Transverse colon (tissue), 4 donors: ENCODE measurements at regions not wholly inside any gene's neighbourhood (a gene's known extent, or its start where the extent isn't known, plus 50 kb on each side); places are given as distances from the start of the nearest gene placed in this dataset.

Experiments
- DNase-seq: peaks from one replicate; pipeline ENCODE4 v3.0.0-alpha.2; 2019
- H3K27ac ChIP-seq, 4 donors: fragments of 200-600 bp; sonication (generic); 2 replicates each; pipeline ENCODE4 v1.5.1; 2016 to 2018; ENCODE audit warnings: inconsistent platforms in 4 of 4
- H3K27me3 ChIP-seq: fragments of 200-600 bp; sonication (generic); 2 replicates; pipeline ENCODE4 v1.5.1; 2017; ENCODE audit warnings: inconsistent platforms
- H3K36me3 ChIP-seq, 4 donors: fragments of 200-600 bp; sonication (generic); 2 replicates each; pipeline ENCODE4 v1.5.1; 2017 to 2019; ENCODE audit warnings: inconsistent platforms in 4 of 4
- H3K4me1 ChIP-seq, 4 donors: fragments of 200-600 bp; sonication (generic); 2 replicates each; pipeline ENCODE4 v1.5.1; 2017 to 2020; ENCODE audit warnings: inconsistent platforms in 4 of 4
- H3K4me3 ChIP-seq, 4 donors: fragments of 200-600 bp; sonication (generic); 1 replicate in 1 of 4; 2 replicates in 3 of 4; pipeline versions ENCODE4 v1.5.1 to v1.6.1; 2017 to 2019; ENCODE audit warnings: inconsistent platforms in 4 of 4
- H3K9me3 ChIP-seq, 2 donors: fragments of 200-600 bp; sonication (generic); 2 replicates each; pipeline ENCODE4 v1.5.1; 2017 to 2019; ENCODE audit warnings: inconsistent platforms in 2 of 2
- EP300 ChIP-seq: sonication (generic); formaldehyde crosslinking; IDR thresholded peaks from one replicate; pipeline ENCODE4 v1.6.1; 2017; ENCODE audit warnings: antibody characterized with exemption, low read depth
- POLR2A ChIP-seq: fragments of 450-650 bp; IDR thresholded peaks from one replicate; pipeline ENCODE4 v1.6.1; 2016; ENCODE audit warnings: antibody characterized with exemption, mild to moderate bottlenecking, moderate library complexity
- POLR2AphosphoS5 ChIP-seq, 3 donors: sonication (generic); formaldehyde crosslinking; IDR thresholded peaks; one replicate each; pipeline ENCODE4 v1.6.1; 2016; ENCODE audit warnings: antibody characterized with exemption in 3 of 3
- WGBS, 2 donors: methylation state at CpG; one replicate each; pipeline ENCODE4 v1.1.5; 2018; ENCODE audit warnings: low coverage in 1 of 2; 5-methylcytosine and 5-hydroxymethylcytosine counted together
- in situ Hi-C, 4 donors: fragments of 200-750 bp; cut with MboI; loops; one replicate each; pipeline versions ENCODE4 v1.15.0 to v1.15.1; 2017; ENCODE audit warnings: low sequenced_read_pairs in 3 of 4, low pct_ligation_motif_present in 1 of 4, low pct_unique_long_range_greater_than_20kb in 1 of 4
- intact Hi-C: fragments of 100-400 bp; cut with DNase I; formaldehyde crosslinking; loops from one replicate; pipeline ENCODE4 v1.15.1; 2023; ENCODE audit warnings: low total_unique reads
- TF ChIP-seq, protein P1 (sequence below), 5 experiments: fragments of 200-600 bp in 3 of 5; fragments of 450-650 bp in 2 of 5; sonication (generic) in 3 of 5; IDR thresholded peaks; 1 replicate in 2 of 5; 2 replicates in 3 of 5; pipeline ENCODE4 v1.5.1; 2016 to 2017; ENCODE audit warnings: antibody characterized with exemption in 5 of 5, inconsistent platforms in 3 of 5, mild to moderate bottlenecking in 2 of 5, moderate library complexity in 1 of 5

DNA sequence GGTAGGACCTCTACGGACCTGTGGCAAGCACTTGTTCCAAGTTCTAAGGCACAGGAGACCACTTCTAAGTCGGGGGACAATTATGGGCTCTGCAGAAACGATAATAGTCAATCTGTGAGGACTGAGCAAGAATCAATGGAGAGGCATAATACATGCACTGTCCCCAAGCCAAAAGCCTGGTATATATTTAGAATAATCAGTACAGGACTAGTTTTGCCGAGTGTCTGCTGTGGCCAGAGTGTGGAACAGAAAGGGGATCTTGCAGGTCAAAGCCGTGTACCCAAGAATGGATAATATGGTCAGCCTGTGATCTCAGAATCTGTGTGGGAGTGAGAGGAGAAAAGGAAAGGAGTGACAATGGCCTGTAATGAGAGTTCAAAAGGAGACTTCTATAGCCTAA is 80.2 kb upstream of the GNAO1 start:
- no peak for DNase-seq
- no peak overlapping the region for H3K27ac ChIP-seq
- in situ Hi-C loops, result no loop called here
- intact Hi-C loops, result no loop called here
- no peaks in the 10 kb centered on the region for H3K36me3 ChIP-seq
- 63 to 74% methylated on average over 5 of the region's 5 CpGs for WGBS, 2 donors
- H3K27me3 ChIP-seq, result no peaks in the 10 kb centered on the region
- no peaks in the 10 kb centered on the region for H3K9me3 ChIP-seq
- H3K4me3 ChIP-seq, result no peak overlapping the region
- H3K4me1 ChIP-seq, result no peaks in the 10 kb centered on the region
- TF ChIP-seq EP300, result no peak
- no peak for TF ChIP-seq POLR2A
- no peak for TF ChIP-seq POLR2AphosphoS5 (IDR thresholded peaks at IDR 0.05)
- TF ChIP-seq, protein P1, sequence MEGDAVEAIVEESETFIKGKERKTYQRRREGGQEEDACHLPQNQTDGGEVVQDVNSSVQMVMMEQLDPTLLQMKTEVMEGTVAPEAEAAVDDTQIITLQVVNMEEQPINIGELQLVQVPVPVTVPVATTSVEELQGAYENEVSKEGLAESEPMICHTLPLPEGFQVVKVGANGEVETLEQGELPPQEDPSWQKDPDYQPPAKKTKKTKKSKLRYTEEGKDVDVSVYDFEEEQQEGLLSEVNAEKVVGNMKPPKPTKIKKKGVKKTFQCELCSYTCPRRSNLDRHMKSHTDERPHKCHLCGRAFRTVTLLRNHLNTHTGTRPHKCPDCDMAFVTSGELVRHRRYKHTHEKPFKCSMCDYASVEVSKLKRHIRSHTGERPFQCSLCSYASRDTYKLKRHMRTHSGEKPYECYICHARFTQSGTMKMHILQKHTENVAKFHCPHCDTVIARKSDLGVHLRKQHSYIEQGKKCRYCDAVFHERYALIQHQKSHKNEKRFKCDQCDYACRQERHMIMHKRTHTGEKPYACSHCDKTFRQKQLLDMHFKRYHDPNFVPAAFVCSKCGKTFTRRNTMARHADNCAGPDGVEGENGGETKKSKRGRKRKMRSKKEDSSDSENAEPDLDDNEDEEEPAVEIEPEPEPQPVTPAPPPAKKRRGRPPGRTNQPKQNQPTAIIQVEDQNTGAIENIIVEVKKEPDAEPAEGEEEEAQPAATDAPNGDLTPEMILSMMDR (IDR thresholded peaks at IDR 0.05), result no peak

DNA sequence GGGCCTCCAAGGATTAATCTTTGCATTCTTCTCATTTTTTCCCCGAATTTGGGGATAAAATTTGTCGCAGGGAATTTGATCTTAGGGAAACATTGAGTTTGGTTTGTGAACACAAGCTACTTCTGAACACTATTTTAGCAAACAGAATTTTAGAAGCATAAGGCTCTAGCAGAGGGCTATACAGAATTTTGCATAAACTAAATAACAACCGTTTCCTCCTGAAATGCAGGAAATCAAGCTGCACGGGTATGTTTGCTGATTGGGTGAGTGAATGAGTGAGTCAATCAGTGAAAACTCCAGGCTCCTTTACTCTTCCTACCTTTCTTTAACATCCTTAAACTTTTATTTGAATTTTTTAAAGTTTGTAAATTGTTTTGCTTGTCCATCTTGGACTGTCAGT is 81.3 kb upstream of the GNAO1 start:
- Histone ChIP-seq H3K36me3 (no peaks in the 10 kb centered on the region), H3K4me1 (no peaks in the 10 kb centered on the region), H3K27ac (no peak overlapping the region), H3K9me3 (no peaks in the 10 kb centered on the region), H3K4me3 (no peak overlapping the region), H3K27me3 (no peaks in the 10 kb centered on the region)
- TF ChIP-seq, protein P1 (IDR thresholded peaks at IDR 0.05), result no peak
- TF ChIP-seq POLR2AphosphoS5 (IDR thresholded peaks at IDR 0.05), result no peak
- no peak for TF ChIP-seq EP300
- TF ChIP-seq POLR2A, result no peak
- in situ Hi-C loops (no loop called here), intact Hi-C loops (no loop called here)
- DNase-seq, result no peak
- 48 to 50% methylated on average over 4 of the region's 4 CpGs for WGBS, 2 donors

DNA sequence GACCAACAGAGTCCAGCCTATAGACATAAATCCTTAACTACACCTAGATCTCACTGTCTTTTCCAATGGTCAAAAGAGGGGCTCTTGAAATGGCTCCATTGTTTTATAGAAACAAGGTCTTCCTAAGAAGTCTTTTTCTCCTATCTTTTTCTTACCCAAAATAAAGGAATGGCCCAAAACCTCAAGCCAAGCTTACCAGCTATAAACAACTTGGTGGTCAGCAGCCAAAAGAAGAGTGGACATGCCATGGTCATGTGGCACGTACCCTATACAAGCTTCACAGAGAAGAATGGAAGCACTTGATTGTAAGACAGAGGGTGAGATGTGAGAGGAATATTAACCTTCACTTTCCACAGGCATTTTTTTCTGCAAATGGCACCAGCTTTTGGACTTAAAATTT is 82.1 kb upstream of the GNAO1 start:
- Histone ChIP-seq H3K27ac (no peak overlapping the region), H3K9me3 (no peaks in the 10 kb centered on the region), H3K27me3 (no peaks in the 10 kb centered on the region), H3K36me3 (no peaks in the 10 kb centered on the region), H3K4me3 (no peak overlapping the region), H3K4me1 (no peaks in the 10 kb centered on the region)
- no peak for DNase-seq
- in situ Hi-C loops (no loop called here), intact Hi-C loops (no loop called here)
- TF ChIP-seq POLR2AphosphoS5 (IDR thresholded peaks at IDR 0.05), result no peak
- 83 to 96% methylated on average over 1 of the region's 1 CpG for WGBS, 2 donors

DNA sequence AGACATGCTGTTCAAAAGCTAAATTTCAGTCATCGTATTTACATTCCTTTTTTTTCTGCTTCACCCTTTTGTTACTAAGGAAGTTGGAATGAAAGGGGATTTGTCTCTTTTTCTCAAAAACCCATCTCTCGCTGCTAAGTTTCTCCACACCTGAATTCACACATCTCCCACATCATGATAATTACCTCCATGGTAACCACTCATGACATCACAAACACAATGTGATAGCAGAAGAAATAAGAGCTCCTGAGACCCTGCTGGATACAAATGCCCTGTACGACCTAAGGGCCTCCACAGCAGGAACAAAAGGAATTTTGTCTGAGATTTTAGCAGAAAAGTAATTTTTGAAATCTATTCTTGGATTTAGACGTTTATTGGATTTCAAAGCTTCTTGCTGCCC is 82.6 kb upstream of the GNAO1 start:
- Histone ChIP-seq H3K27me3 (no peaks in the 10 kb centered on the region), H3K27ac (no peak overlapping the region), H3K4me1 (no peaks in the 10 kb centered on the region), H3K4me3 (no peak overlapping the region), H3K9me3 (no peaks in the 10 kb centered on the region), H3K36me3 (no peaks in the 10 kb centered on the region)
- in situ Hi-C loops, result no loop called here
- 48 to 72% methylated on average over 4 of the region's 4 CpGs for WGBS, 2 donors
- DNase-seq, result no peak
- intact Hi-C loops, result no loop called here
- TF ChIP-seq, protein P1 (IDR thresholded peaks at IDR 0.05), result no peak

DNA sequence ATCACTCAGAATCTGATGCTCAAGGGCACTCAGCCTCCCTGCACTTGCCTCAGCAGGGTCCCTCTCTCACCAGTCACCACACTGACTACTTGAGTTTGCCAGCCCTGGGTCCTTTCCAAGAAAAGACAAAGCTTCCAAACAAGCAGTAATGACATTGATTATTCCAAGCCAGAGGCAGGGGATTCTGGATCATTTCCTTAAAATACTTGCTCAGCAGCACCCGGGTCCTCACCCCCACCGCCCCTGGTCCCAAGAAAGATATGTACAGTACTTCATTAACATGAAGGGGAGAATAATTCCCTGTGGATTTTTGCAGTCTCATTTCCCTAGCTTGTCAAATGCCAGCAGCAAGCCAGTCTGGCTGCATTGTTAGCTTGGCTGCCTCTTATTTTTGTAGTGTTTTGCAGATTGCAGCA is 83.2 kb upstream of the GNAO1 start:
- no peak for DNase-seq
- in situ Hi-C loops, result no loop called here
- 38 to 48% methylated on average over 2 of the region's 2 CpGs for WGBS, 2 donors

More for the DNA sequence above, 83.2 kb upstream of the GNAO1 start:
- TF ChIP-seq EP300 (no peak), POLR2AphosphoS5 (IDR thresholded peaks at IDR 0.05) (no peak)
- no peaks in the 10 kb centered on the region for H3K4me1 ChIP-seq
- intact Hi-C loops, result no loop called here
- H3K27ac ChIP-seq, result no peak overlapping the region
- no peak overlapping the region for H3K4me3 ChIP-seq
- no peaks in the 10 kb centered on the region for H3K27me3 ChIP-seq
- no peaks in the 10 kb centered on the region for H3K9me3 ChIP-seq
- no peaks in the 10 kb centered on the region for H3K36me3 ChIP-seq
